GM23248 (cell line): ENCODE measurements at regions not wholly inside any gene's neighbourhood (a gene's known extent, or its start where the extent isn't known, plus 50 kb on each side); places are given as distances from the start of the nearest gene placed in this dataset.

ENCODE experiments used
- EZH2 ChIP-seq: fragments of 200-600 bp; sonication (generic); IDR thresholded peaks from 2 replicates; pipeline ENCODE4 v1.6.1; 2018; ENCODE audit warnings: antibody characterized with exemption, mild to moderate bottlenecking; ENCODE audit not compliant: insufficient read depth, poor library complexity, severe bottlenecking
- EZH2phosphoT487 ChIP-seq: fragments of 200-600 bp; sonication (generic); IDR thresholded peaks from 2 replicates; pipeline ENCODE4 v1.6.1; 2018; ENCODE audit warnings: antibody characterized with exemption, moderate library complexity, mild to moderate bottlenecking, low read depth; ENCODE audit not compliant: insufficient read depth

GRCh38 chr7:142359694-142360279, 101.9 kb upstream of the PRSS58 start:
- TF ChIP-seq EZH2 = no peak
- TF ChIP-seq EZH2phosphoT487 = no peak
